ENCODE measurements at regions not wholly inside any gene's neighbourhood (a gene's known extent, or its start where the extent isn't known, plus 50 kb on each side); places are given as distances from the start of the nearest gene placed in this dataset.

GRCh38 chr5:92180391-92180790 lies 797.3 kb upstream of the ARRDC3 start:
- TF ChIP-seq CTCF (IDR thresholded peaks at IDR 0.05) (no peak), POLR2A (IDR thresholded peaks at IDR 0.05) (no peak)

Data from heart left ventricle (tissue), 13 donors.